Esophagus muscularis mucosa (tissue), 3 donors: ENCODE measurements at regions not wholly inside any gene's neighbourhood (a gene's known extent, or its start where the extent isn't known, plus 50 kb on each side); places are given as distances from the start of the nearest gene placed in this dataset.

Source experiments
- CTCF ChIP-seq, 3 experiments: fragments of 200-600 bp in 2 of 3; fragments of 450-650 bp in 1 of 3; sonication (generic) in 2 of 3; IDR thresholded peaks; one replicate each; pipeline ENCODE4 v1.5.1; 2017 to 2019; ENCODE audit warnings: antibody characterized with exemption in 3 of 3, mild to moderate bottlenecking in 2 of 3, moderate library complexity in 1 of 3
- POLR2A ChIP-seq: fragments of 450-650 bp; IDR thresholded peaks from one replicate; pipeline ENCODE4 v1.6.1; 2017; ENCODE audit warnings: antibody characterized with exemption, moderate library complexity, mild to moderate bottlenecking, low read depth
- POLR2AphosphoS5 ChIP-seq, 2 donors: sonication (generic); formaldehyde crosslinking; IDR thresholded peaks; one replicate each; pipeline ENCODE4 v1.6.1; 2017; ENCODE audit warnings: antibody characterized with exemption in 2 of 2

- no peak for TF ChIP-seq CTCF (IDR thresholded peaks at IDR 0.05)
- TF ChIP-seq POLR2A, result no peak
- no peak for TF ChIP-seq POLR2AphosphoS5 (IDR thresholded peaks at IDR 0.05)
These were observed 54.1 kb downstream of the SOCS3 start for GRCh38 chr17:78305801-78306200.
